GM12864 (cell line): ENCODE measurements at regions not wholly inside any gene's neighbourhood (a gene's known extent, or its start where the extent isn't known, plus 50 kb on each side); places are given as distances from the start of the nearest gene placed in this dataset.

Source experiments
- DNase-seq: peaks from one replicate; pipeline ENCODE4 v3.0.0-alpha.2; 2011; ENCODE audit warnings: low read depth
- H3K4me3 ChIP-seq: 2 replicates; pipeline ENCODE4 v1.5.1; 2011; ENCODE audit warnings: mild to moderate bottlenecking, low read depth, low read length, control low read depth
- TF ChIP-seq, protein P1 (sequence below): IDR thresholded peaks from 2 replicates; pipeline ENCODE4 v1.5.1; 2011; ENCODE audit warnings: low read depth, mild to moderate bottlenecking, moderate library complexity, low read length, control low read depth, inconsistent platforms; ENCODE audit errors: missing control alignments

DNA sequence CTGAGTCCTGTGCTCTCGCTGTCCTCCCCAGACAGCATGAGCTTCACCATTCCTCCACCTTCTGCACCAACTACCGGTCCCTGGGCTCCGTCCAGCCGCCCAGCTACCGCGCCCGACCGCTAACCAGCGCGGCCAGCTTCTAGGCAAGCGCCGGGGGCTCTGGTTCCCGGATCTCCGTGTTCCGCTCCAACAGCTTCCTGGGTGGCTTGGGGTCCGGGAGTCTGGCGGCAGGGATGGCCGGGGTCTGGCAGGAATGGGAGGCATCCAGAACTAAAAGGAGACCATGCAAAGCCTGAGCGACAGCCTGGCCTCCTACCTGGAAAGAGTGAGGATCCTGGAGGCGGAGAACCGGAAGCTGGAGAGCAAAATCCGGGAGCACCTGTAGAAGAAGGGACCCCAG, 613.1 kb upstream of the PTGER4 start:
- no peak overlapping the region for H3K4me3 ChIP-seq
- DNase-seq: no peak
- TF ChIP-seq, protein P1, sequence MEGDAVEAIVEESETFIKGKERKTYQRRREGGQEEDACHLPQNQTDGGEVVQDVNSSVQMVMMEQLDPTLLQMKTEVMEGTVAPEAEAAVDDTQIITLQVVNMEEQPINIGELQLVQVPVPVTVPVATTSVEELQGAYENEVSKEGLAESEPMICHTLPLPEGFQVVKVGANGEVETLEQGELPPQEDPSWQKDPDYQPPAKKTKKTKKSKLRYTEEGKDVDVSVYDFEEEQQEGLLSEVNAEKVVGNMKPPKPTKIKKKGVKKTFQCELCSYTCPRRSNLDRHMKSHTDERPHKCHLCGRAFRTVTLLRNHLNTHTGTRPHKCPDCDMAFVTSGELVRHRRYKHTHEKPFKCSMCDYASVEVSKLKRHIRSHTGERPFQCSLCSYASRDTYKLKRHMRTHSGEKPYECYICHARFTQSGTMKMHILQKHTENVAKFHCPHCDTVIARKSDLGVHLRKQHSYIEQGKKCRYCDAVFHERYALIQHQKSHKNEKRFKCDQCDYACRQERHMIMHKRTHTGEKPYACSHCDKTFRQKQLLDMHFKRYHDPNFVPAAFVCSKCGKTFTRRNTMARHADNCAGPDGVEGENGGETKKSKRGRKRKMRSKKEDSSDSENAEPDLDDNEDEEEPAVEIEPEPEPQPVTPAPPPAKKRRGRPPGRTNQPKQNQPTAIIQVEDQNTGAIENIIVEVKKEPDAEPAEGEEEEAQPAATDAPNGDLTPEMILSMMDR: no peak

DNA sequence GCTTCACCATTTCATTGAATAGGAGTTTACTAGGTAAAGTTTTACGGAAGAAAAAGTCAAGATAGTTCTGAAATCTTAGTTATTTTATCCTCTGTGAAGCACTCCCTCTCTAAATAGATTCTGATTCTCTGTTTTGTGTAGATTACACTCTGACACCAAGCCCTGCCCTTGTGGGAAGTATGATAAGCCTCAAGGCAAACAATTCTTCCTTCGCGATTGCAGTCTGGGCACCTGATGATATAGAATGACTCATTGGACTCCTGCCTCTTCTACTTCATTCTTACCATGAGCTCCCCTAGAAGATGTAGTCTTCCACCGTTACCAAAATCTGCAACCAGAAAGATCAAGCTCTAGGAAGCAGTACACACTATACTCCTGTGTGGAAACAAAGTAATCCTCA, 626.9 kb upstream of the PTGER4 start:
- no peak for DNase-seq

DNA sequence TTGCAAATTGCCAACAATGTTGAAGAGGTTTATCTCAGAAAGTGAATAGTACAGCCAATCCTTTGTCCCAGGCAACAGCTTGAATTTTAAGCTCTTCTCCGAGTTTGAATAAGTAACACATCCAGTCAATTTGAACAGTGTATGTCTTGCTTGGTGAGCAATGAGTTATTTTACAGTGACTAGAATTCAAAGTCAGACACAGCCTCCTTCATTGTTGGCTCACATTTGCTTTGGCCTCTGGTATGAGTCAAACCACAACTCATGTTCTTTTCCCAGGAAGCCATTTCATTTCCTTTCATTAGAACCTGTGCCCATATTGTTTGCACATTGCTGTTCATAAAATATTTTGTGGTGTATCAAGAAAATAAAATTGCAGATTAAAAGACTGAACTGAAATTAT, 622.0 kb upstream of the DAB2 start:
- TF ChIP-seq, protein P1: no peak
- DNase-seq: no peak
- no peak overlapping the region for H3K4me3 ChIP-seq

More for the DNA sequence above, 626.9 kb upstream of the PTGER4 start:
- TF ChIP-seq, protein P1: no peak
- H3K4me3 ChIP-seq: no peak overlapping the region

DNA sequence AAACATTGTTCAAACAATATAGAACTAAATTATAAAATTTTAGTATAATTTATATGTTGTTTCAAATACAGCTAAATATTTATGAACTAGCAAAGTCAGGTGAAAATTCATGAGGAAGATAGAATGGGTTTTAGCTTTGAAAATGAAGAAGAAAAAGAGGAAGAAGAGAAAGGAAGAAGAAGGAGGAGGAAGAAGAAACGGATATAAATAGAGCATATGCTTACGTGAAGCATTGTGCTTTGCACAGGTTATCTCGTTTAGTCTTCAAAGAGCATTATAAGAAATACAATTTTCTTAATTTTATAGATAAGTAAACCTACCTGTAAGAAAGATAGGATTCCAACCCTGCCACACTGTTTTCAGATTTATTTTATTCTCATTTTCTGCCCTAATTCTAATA, 620.6 kb upstream of the DAB2 start:
- no peak overlapping the region for H3K4me3 ChIP-seq
- TF ChIP-seq, protein P1: no peak

DNA sequence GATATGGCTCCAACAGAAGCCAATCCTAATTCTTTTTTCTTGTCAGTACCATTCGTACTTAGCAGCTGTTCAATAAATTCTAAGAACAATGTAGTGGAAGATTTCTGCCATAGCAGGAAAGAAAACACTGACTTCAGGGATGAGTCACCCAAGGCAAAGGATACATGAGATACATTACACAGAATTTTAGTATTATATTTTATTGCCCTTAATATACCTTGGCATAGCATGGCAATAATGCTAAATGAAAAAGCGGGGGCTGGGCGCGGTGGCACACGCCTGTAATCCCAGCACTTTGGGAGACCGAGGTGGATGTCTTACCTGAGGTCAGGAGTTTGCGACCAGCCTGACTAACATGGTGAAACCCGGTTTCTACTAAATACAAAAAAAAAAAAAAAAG, 619.1 kb upstream of the DAB2 start:
- no peak overlapping the region for H3K4me3 ChIP-seq
- TF ChIP-seq, protein P1: no peak
- DNase-seq: no peak

More for the DNA sequence above, 620.6 kb upstream of the DAB2 start:
- no peak for DNase-seq

DNA sequence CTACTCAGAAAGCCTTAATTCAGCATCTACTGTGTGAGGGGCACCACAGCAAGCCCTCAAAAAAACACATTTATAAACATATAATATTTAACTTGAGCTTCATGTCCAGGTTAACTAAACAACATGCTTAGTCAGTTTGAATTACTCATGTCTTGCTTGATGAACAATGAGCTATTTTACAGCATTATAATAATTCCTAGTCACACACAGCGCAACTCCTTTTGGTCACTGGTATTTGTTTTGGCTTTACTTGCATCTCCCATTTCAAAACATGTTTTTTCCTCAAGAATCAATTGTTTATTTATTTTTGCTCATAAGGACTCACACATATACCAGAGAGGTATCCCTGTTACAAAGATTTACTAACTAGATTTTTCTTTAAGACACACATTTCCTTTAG, 616.7 kb upstream of the DAB2 start:
- H3K4me3 ChIP-seq: no peak overlapping the region
- no peak for DNase-seq
- TF ChIP-seq, protein P1: no peak

DNA sequence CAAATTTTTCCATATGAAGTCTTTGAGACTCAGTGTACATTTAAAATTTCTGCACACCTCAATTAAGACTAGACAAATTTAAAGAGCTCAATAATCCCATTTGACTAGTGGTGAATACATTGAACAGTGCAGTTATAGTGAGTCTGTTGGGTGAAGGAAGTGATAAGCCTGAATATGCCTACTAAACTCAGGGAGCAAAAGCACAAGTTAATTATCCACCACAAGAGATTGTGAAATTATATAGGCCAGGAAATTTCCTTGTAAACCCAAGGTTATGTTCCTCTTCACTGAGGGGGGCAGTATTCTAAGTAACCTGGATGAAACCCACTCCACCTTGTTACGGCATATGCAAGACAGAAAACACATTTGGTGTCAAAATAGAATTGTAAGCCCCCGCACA, 612.9 kb upstream of the DAB2 start:
- no peak for DNase-seq
- TF ChIP-seq, protein P1: no peak
- H3K4me3 ChIP-seq: no peak overlapping the region
